ENCODE measurements at regions not wholly inside any gene's neighbourhood (a gene's known extent, or its start where the extent isn't known, plus 50 kb on each side); places are given as distances from the start of the nearest gene placed in this dataset.

DNA sequence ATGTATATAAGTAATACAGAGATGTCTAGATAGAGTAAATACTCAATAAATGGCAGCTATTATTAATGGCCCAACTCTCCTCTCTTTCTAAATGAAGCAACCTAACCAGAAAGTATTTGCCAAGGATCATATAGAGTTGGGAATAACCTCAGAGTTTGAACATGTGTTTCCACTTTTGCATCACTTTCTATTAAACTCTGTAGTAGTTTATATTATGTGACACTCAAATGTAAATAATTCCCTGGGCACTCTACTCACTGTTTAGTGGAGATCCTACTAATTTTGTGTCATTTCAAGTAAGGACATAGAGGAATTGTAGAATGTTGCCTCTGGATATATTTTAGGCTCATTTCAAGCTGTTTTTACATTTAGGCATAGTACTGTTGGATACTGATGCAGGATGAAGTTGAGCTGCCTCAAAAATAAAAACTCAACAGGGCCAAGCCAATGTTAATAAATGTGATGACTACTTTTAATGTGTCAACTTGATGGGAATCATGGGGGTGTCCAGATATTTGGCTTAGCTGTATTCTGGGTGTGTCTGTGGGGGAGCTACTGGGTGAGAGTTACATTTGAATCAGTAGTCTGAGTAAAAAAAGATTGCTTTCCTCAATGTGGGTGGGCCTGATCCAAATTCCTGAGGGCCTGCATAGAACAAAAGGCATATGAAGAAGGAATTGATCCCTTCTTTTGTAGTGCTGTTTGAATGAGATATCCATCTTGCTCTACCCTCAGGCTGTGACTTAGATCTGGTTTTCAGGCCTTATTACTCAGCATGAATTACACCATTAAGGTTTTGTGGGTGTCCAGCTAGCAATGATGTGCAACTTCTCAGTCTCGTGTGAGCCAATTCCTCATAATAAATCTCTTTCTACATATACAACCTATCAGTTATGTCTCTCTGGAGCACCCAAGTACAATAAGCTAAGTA is 1368.2 kb downstream of the STIM2 start:
- Histone ChIP-seq H4K20me1 (ENCODE audit: control insufficient read depth, insufficient read depth) (no peaks in the 10 kb centered on the region), H3K27me3 (replicated peaks in 1 of 2; ENCODE audit: control insufficient read depth in 2 of 2, insufficient read depth in 2 of 2, low read length in 1 of 2) (no peaks in the 10 kb centered on the region), H3K79me2 (ENCODE audit: control insufficient read depth, insufficient read depth, low read length) (no peaks in the 10 kb centered on the region), H3K9me3 (replicated peaks; ENCODE audit: control insufficient read depth, insufficient read depth, low read length) (no peaks in the 10 kb centered on the region), H3K36me3 (ENCODE audit: control insufficient read depth in 2 of 2, insufficient read depth in 2 of 2, low read length in 1 of 2) (no peaks in the 10 kb centered on the region), H3K9ac (ENCODE audit: control insufficient read depth, insufficient read depth, low read length) (no peak overlapping the region), H3K4me3 (no peak overlapping the region), H3K4me1 (ENCODE audit: control insufficient read depth, insufficient read depth, low read length) (no peaks in the 10 kb centered on the region), H3K4me2 (ENCODE audit: control insufficient read depth, insufficient read depth) (no peak overlapping the region), H2AFZ (ENCODE audit: control insufficient read depth, low read depth, low read length) (no peak overlapping the region), H3K27ac (ENCODE audit: control insufficient read depth, insufficient read depth) (no peak overlapping the region)
- ATAC-seq (no peak), FAIRE-seq (no peak), DNase-seq (ENCODE audit: low read depth, low spot score) (no peak)
- ChIA-PET POLR2A (no interaction called here), SMC1A (ENCODE audit: uncharacterized antibody, unreplicated experiment) (interaction anchor here (0.7 to 4.4 kb wide), 9 partner anchors 8 to 1342 kb away, joined by 3 to 41 read pairs (median 4); no protein-coding TSS in a partner anchor), CTCF (interaction anchor here (0.5 to 1.3 kb wide), 4 partner anchors 13 to 213 kb away, joined by 3 to 4 read pairs (median 3); no protein-coding TSS in a partner anchor), RAD21 (ENCODE audit: unreplicated experiment) (interaction anchor here (1.5 kb wide), 1 partner anchor 18 kb away, joined by 4 read pairs; no protein-coding TSS in a partner anchor)
- intact Hi-C loops (cut with micrococcal nuclease; ENCODE audit: unreplicated experiment): loop anchor here (10.0 kb wide), 1 partner anchor 544 kb away; no protein-coding TSS in a partner anchor
- in situ Hi-C loops (cut with MboI): no loop called here
- WGBS (ENCODE audit: insufficient coverage, insufficient replicate concordance, low lambda C conversion rate, missing lambda C conversion rate): 0% methylated on average over 1 of the region's 1 CpG
- BruUV-seq (replicated peaks): no TSS peak
- TF ChIP-seq RAD51 (IDR thresholded peaks at IDR 0.05) (no peak), NBN (IDR thresholded peaks at IDR 0.05) (no peak), CBFB (IDR thresholded peaks at IDR 0.05; ENCODE audit: low read depth) (no peak), CHD1 (IDR thresholded peaks at IDR 0.05; ENCODE audit: low read depth, low read length) (no peak), RFX5 (IDR thresholded peaks at IDR 0.05; ENCODE audit: low read depth, low read length) (no peak), MYB (IDR thresholded peaks at IDR 0.05; ENCODE audit: borderline replicate concordance, low read depth, low read length) (no peak), WRNIP1 (IDR thresholded peaks at IDR 0.05; ENCODE audit: borderline replicate concordance, low read depth, low read length) (no peak)
- TF ChIP-seq, protein P1, sequence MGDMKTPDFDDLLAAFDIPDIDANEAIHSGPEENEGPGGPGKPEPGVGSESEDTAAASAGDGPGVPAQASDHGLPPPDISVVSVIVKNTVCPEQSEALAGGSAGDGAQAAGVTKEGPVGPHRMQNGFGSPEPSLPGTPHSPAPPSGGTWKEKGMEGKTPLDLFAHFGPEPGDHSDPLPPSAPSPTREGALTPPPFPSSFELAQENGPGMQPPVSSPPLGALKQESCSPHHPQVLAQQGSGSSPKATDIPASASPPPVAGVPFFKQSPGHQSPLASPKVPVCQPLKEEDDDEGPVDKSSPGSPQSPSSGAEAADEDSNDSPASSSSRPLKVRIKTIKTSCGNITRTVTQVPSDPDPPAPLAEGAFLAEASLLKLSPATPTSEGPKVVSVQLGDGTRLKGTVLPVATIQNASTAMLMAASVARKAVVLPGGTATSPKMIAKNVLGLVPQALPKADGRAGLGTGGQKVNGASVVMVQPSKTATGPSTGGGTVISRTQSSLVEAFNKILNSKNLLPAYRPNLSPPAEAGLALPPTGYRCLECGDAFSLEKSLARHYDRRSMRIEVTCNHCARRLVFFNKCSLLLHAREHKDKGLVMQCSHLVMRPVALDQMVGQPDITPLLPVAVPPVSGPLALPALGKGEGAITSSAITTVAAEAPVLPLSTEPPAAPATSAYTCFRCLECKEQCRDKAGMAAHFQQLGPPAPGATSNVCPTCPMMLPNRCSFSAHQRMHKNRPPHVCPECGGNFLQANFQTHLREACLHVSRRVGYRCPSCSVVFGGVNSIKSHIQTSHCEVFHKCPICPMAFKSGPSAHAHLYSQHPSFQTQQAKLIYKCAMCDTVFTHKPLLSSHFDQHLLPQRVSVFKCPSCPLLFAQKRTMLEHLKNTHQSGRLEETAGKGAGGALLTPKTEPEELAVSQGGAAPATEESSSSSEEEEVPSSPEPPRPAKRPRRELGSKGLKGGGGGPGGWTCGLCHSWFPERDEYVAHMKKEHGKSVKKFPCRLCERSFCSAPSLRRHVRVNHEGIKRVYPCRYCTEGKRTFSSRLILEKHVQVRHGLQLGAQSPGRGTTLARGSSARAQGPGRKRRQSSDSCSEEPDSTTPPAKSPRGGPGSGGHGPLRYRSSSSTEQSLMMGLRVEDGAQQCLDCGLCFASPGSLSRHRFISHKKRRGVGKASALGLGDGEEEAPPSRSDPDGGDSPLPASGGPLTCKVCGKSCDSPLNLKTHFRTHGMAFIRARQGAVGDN (IDR thresholded peaks at IDR 0.05): no peak
- TF ChIP-seq, protein P2, sequence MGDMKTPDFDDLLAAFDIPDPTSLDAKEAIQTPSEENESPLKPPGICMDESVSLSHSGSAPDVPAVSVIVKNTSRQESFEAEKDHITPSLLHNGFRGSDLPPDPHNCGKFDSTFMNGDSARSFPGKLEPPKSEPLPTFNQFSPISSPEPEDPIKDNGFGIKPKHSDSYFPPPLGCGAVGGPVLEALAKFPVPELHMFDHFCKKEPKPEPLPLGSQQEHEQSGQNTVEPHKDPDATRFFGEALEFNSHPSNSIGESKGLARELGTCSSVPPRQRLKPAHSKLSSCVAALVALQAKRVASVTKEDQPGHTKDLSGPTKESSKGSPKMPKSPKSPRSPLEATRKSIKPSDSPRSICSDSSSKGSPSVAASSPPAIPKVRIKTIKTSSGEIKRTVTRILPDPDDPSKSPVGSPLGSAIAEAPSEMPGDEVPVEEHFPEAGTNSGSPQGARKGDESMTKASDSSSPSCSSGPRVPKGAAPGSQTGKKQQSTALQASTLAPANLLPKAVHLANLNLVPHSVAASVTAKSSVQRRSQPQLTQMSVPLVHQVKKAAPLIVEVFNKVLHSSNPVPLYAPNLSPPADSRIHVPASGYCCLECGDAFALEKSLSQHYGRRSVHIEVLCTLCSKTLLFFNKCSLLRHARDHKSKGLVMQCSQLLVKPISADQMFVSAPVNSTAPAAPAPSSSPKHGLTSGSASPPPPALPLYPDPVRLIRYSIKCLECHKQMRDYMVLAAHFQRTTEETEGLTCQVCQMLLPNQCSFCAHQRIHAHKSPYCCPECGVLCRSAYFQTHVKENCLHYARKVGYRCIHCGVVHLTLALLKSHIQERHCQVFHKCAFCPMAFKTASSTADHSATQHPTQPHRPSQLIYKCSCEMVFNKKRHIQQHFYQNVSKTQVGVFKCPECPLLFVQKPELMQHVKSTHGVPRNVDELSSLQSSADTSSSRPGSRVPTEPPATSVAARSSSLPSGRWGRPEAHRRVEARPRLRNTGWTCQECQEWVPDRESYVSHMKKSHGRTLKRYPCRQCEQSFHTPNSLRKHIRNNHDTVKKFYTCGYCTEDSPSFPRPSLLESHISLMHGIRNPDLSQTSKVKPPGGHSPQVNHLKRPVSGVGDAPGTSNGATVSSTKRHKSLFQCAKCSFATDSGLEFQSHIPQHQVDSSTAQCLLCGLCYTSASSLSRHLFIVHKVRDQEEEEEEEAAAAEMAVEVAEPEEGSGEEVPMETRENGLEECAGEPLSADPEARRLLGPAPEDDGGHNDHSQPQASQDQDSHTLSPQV (IDR thresholded peaks at IDR 0.05): no peak

All from GM12878 (cell line).